Tibial artery (tissue), 4 donors: ENCODE measurements at regions not wholly inside any gene's neighbourhood (a gene's known extent, or its start where the extent isn't known, plus 50 kb on each side); places are given as distances from the start of the nearest gene placed in this dataset.

Experiments used
- DNase-seq, 2 donors: peaks; one replicate each; pipeline ENCODE4 v3.0.0-alpha.2; 2019
- H3K27ac ChIP-seq, 2 donors: fragments of 200-600 bp; sonication (generic) in 1 of 2; 1 replicate in 1 of 2; 2 replicates in 1 of 2; pipeline ENCODE4 v1.5.1; 2018 to 2019; ENCODE audit warnings: mild to moderate bottlenecking in 1 of 2
- H3K27me3 ChIP-seq, 2 donors: fragments of 200-600 bp; sonication (generic) in 1 of 2; one replicate each; pipeline versions ENCODE4 v1.5.1 to v1.6.0; 2016 to 2019
- H3K36me3 ChIP-seq, 3 donors: fragments of 200-600 bp; sonication (generic) in 2 of 3; one replicate each; pipeline ENCODE4 v1.5.1; 2016 to 2019; ENCODE audit warnings: mild to moderate bottlenecking in 2 of 3
- H3K4me1 ChIP-seq, 4 donors: fragments of 200-600 bp; sonication (generic) in 2 of 4; 1 replicate in 3 of 4; 2 replicates in 1 of 4; pipeline ENCODE4 v1.5.1; 2016 to 2019
- H3K4me3 ChIP-seq, 2 donors: fragments of 200-600 bp; sonication (generic) in 1 of 2; 1 replicate in 1 of 2; 2 replicates in 1 of 2; pipeline ENCODE4 v1.5.1; 2018 to 2019; ENCODE audit warnings: mild to moderate bottlenecking in 2 of 2
- H3K9me3 ChIP-seq, 3 donors: fragments of 200-600 bp; sonication (generic) in 1 of 3; one replicate each; pipeline ENCODE4 v1.5.1; 2016 to 2019
- CTCF ChIP-seq, 2 experiments: fragments of 200-600 bp in 1 of 2; fragments of 450-650 bp in 1 of 2; IDR thresholded peaks; one replicate each; pipeline ENCODE4 v1.5.1; 2017 to 2019; ENCODE audit warnings: antibody characterized with exemption in 2 of 2, mild to moderate bottlenecking in 1 of 2, moderate library complexity in 1 of 2
- intact Hi-C: fragments of 100-400 bp; cut with DNase I; formaldehyde crosslinking; loops from one replicate; pipeline ENCODE4 v1.15.0; 2023; ENCODE audit warnings: low total_unique reads

DNA sequence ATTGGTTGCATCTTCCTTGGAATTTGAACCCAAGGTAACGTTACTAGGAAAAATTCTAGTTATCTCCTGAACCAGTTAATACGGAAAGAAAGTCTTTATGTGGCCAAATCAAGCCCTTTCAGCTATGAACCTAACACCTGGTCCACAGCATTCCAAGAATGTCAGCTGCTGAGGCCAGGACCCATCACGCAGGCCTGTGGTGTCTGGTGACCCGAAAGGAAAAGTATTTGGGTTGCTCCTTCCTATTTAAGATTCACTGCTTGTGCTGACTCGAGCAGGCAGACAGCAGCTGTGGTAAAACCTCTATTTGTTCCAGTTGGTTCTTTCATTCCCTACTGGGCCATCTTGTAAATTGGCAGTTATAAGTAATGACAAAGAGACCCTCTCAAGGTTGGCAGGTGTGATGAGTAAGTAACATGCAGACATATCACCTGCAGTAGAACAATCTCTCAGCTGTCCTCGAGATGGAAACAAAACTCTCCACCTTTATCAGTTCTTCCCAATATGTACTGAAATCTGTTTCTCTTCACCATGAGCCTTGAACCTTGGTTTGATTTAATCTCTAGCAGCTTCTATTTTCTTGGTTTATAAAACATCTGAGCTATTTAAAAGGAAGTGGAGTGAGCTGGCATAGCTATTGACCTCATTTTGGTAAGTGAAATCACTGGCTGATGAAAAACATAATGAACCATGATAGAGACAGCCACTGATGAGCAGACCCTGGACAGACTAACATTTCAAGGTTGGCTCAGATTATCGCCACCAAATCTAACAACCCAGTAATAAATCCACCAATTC is 182.1 kb upstream of the SMIM31 start:
- TF ChIP-seq CTCF (IDR thresholded peaks at IDR 0.05), result no peak
- Histone ChIP-seq H3K4me3 (no peak overlapping the region), H3K4me1 (no peaks in the 10 kb centered on the region), H3K27ac (no peak overlapping the region), H3K9me3 (no peaks in the 10 kb centered on the region), H3K36me3 (no peaks in the 10 kb centered on the region), H3K27me3 (no peaks in the 10 kb centered on the region)
- DNase-seq, result no peak
- intact Hi-C loops, result no loop called here

GRCh38 chr4:164572877-164573279 is 181.1 kb upstream of the SMIM31 start:
- DNase-seq, result no peak
- no peak overlapping the region for H3K27ac ChIP-seq
- H3K36me3 ChIP-seq, result no peaks in the 10 kb centered on the region
- no peaks in the 10 kb centered on the region for H3K9me3 ChIP-seq
- no peak overlapping the region for H3K4me3 ChIP-seq
- no peaks in the 10 kb centered on the region for H3K4me1 ChIP-seq
- TF ChIP-seq CTCF (IDR thresholded peaks at IDR 0.05), result no peak
- intact Hi-C loops, result no loop called here
- no peaks in the 10 kb centered on the region for H3K27me3 ChIP-seq

DNA sequence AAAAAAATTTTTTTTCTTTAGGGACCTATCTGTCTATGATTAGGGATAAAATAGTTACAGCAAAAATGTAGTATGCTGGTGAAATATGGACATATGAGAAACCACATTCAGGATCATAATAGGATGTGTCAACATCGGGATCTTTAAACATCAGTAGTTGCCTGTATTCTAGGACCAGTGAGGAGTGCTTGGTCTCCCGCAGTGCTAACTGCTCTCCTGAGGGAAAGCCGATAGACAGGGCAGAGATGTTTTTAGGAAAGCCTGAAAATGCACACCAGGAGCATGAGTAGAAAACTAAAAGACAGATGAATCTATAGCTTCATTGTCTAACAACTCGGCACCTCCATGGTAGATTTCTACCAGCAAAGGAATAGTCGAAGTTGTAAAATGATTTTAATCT is 178.1 kb upstream of the SMIM31 start:
- Histone ChIP-seq H3K9me3 (no peaks in the 10 kb centered on the region), H3K27me3 (no peaks in the 10 kb centered on the region), H3K27ac (no peak overlapping the region), H3K36me3 (no peaks in the 10 kb centered on the region), H3K4me3 (no peak overlapping the region), H3K4me1 (no peaks in the 10 kb centered on the region)
- TF ChIP-seq CTCF (IDR thresholded peaks at IDR 0.05), result no peak
- DNase-seq, result no peak
- intact Hi-C loops, result no loop called here

GRCh38 chr4:164579270-164579942 is 174.5 kb upstream of the SMIM31 start:
- TF ChIP-seq CTCF (IDR thresholded peaks at IDR 0.05), result no peak
- DNase-seq, result no peak
- no peak overlapping the region for H3K4me3 ChIP-seq

GRCh38 chr4:164591666-164592065 is 162.3 kb upstream of the SMIM31 start:
- no peaks in the 10 kb centered on the region for H3K9me3 ChIP-seq
- no peaks in the 10 kb centered on the region for H3K27me3 ChIP-seq
- no peak overlapping the region for H3K27ac ChIP-seq
- DNase-seq, result no peak
- no peaks in the 10 kb centered on the region for H3K36me3 ChIP-seq
- TF ChIP-seq CTCF (IDR thresholded peaks at IDR 0.05), result no peak
- no peaks in the 10 kb centered on the region for H3K4me1 ChIP-seq
- intact Hi-C loops, result no loop called here
- no peak overlapping the region for H3K4me3 ChIP-seq

More at GRCh38 chr4:164579270-164579942, 174.5 kb upstream of the SMIM31 start:
- H3K27me3 ChIP-seq, result no peaks in the 10 kb centered on the region
- H3K9me3 ChIP-seq, result no peaks in the 10 kb centered on the region
- intact Hi-C loops, result no loop called here
- H3K27ac ChIP-seq, result no peak overlapping the region
- no peaks in the 10 kb centered on the region for H3K36me3 ChIP-seq
- no peaks in the 10 kb centered on the region for H3K4me1 ChIP-seq
